Hepatocyte (in vitro differentiated cells): ENCODE measurements at regions not wholly inside any gene's neighbourhood (a gene's known extent, or its start where the extent isn't known, plus 50 kb on each side); places are given as distances from the start of the nearest gene placed in this dataset.

ENCODE experiments used
- CTCF ChIP-seq: fragments of 200-600 bp; sonication (generic); IDR thresholded peaks from 2 replicates; pipeline ENCODE4 v1.5.1; 2016; ENCODE audit warnings: antibody characterized with exemption, mild to moderate bottlenecking; ENCODE audit not compliant: poor library complexity
- EZH2 ChIP-seq: fragments of 200-600 bp; sonication (generic); IDR thresholded peaks from 2 replicates; pipeline ENCODE4 v1.6.1; 2016; ENCODE audit warnings: antibody characterized with exemption, mild to moderate bottlenecking, borderline replicate concordance
- EZH2phosphoT487 ChIP-seq: fragments of 200-600 bp; sonication (generic); IDR thresholded peaks from one replicate; pipeline ENCODE4 v1.6.1; 2018; ENCODE audit warnings: antibody characterized with exemption, mild to moderate bottlenecking, low read depth, moderate library complexity; ENCODE audit not compliant: unreplicated experiment, severe bottlenecking

GRCh38 chr18:76621226-76621625 lies 126.2 kb upstream of the ZNF516 start:
- TF ChIP-seq CTCF (no peak), EZH2 (no peak), EZH2phosphoT487 (no peak)
